ENCODE measurements at regions not wholly inside any gene's neighbourhood (a gene's known extent, or its start where the extent isn't known, plus 50 kb on each side); places are given as distances from the start of the nearest gene placed in this dataset.

DNA sequence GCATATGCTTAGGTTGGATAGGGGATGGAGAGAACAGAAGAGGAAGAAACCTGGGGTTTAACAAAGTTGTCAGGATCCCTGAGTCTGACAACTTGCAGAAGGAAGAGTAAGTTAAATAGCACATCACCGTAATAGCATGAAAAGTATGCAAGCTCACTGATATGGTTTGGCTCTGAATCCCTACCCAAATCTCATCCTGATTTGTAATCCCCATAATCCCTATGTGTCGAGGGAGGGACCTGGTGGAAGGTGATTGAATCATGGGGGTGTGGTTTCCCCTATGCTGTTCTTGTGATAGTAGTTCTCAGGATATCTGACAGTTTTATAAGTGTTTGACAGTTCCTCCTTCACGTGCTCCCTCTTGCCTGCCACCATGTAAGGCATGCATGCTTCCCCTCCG lies 193.3 kb downstream of the PSAT1 start:
- ATAC-seq (no peak), DNase-seq (ENCODE audit: low spot score) (no peak)
- peaks cover 0 to 5% of the 10 kb centered on the region in 2 donors for H3K27me3 Mint-ChIP-seq
- H3K36me3 Mint-ChIP-seq = no peaks in the 10 kb centered on the region
- H3K9me3 Mint-ChIP-seq = peaks cover 5% of the 10 kb centered on the region
- H3K4me3 Mint-ChIP-seq = no peak overlapping the region
- H3K4me1 Mint-ChIP-seq (ENCODE audit: low read depth in 2 of 2) = no peaks in the 10 kb centered on the region
- no peak overlapping the region for H3K27ac Mint-ChIP-seq

DNA sequence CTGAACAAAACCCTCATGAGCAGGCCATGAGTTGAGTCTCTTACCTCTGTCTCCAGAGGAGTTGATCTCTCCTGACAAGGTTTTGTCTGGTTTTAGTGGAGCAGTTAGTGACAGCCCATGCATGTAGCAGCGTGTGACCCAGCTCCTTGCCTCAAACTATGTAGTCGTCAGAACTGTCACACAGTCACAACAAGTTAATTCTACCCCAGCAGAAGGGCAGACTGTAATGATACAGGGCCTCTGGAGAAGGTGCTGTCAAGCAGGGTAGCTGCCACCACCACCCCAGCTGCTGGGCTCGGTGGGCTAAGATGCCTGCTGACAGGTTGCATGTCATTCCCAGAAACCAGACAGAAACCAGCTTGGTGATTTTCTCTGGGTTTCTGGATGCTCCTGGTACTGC lies 194.5 kb downstream of the PSAT1 start:
- Mint-ChIP-seq H3K4me3 (no peak overlapping the region), H3K27ac (no peak overlapping the region), H3K27me3 (peaks cover 0 to 3% of the 10 kb centered on the region in 2 donors), H3K9me3 (peaks cover 5% of the 10 kb centered on the region), H3K36me3 (no peaks in the 10 kb centered on the region), H3K4me1 (ENCODE audit: low read depth in 2 of 2) (no peaks in the 10 kb centered on the region)
- DNase-seq (ENCODE audit: low spot score) (no peak), ATAC-seq (no peak)

DNA sequence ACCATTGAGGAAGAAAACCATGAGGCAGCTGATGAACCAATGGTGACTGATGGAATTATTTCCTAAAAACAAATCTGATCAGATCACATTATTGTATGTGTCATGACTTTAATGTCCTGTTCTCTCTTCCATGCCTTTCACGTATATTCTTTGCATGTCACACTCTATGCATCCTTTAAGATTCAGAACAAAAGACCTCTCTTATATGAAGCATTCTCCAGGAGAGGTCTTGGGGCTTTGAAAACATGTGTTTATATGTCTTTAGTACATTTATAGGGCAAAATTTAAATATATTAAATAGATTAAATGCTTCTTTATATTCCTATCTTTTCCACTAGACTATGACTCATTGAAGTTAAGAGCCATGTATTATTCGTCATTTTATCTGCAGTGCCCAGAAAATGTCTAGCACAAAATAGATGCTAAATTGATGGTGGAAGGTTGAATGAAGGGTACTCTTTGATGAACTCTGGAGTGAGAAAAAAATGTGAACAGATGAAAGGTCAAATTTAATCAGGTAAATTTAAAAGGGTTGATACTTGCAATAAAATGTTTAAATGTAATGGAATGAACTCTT lies 196.3 kb downstream of the PSAT1 start:
- no peaks in the 10 kb centered on the region for H3K4me1 Mint-ChIP-seq (ENCODE audit: low read depth in 2 of 2)
- peaks cover 5% of the 10 kb centered on the region for H3K9me3 Mint-ChIP-seq
- H3K4me3 Mint-ChIP-seq = no peak overlapping the region
- peaks cover 0 to 3% of the 10 kb centered on the region in 2 donors for H3K27me3 Mint-ChIP-seq
- no peaks in the 10 kb centered on the region for H3K36me3 Mint-ChIP-seq
- DNase-seq (ENCODE audit: low spot score) = no peak
- no peak for ATAC-seq
- H3K27ac Mint-ChIP-seq = no peak overlapping the region

DNA sequence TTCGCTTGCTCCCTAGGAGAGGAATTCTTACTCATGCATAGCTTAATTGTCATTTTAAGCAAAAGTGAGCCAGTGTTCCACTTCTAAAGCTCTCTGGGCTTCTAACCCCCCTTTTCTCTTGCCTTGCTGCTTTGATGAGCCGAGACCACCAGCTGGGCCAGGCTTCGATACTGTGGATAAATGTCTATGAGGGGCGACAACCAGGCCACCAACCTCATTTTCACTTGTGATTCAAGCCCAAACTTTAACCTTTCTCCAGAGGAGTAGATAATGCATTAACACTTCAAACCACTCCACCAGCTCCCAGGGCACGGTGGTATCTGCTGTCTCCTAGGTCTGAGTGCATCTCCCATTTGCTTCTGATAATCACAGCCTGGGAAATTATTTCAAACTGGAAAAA lies 205.6 kb downstream of the PSAT1 start:
- no peak for ATAC-seq
- Mint-ChIP-seq H3K27me3 (peaks cover 0 to 4% of the 10 kb centered on the region in 2 donors), H3K27ac (no peak overlapping the region), H3K4me1 (ENCODE audit: low read depth in 2 of 2) (no peaks in the 10 kb centered on the region), H3K9me3 (no peaks in the 10 kb centered on the region), H3K36me3 (no peaks in the 10 kb centered on the region), H3K4me3 (no peak overlapping the region)
- DNase-seq (ENCODE audit: low spot score) = no peak

DNA sequence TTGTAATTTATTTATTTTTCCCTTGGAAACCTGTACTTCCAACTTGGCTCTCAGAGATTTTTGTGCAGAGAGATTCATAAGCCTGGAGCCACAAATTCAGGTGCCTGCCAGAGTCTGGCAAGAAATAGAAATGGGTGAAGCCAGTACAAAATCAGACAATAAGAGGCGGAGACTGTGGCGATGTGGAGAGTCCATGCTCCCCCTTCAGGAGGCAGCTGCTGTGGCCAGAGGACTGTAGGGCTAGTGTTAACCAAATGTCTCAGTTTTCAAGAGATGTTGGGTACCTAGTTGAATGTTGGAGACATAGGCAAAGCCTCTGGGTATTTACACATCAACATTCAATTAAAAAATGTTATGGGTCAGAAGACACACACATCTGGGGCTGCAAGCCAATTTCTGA lies 208.6 kb downstream of the PSAT1 start:
- Mint-ChIP-seq H3K4me1 (ENCODE audit: low read depth in 2 of 2) (no peaks in the 10 kb centered on the region), H3K36me3 (no peaks in the 10 kb centered on the region), H3K27me3 (peaks cover 0 to 4% of the 10 kb centered on the region in 2 donors), H3K9me3 (no peaks in the 10 kb centered on the region), H3K27ac (no peak overlapping the region), H3K4me3 (no peak overlapping the region)
- ATAC-seq (no peak), DNase-seq (ENCODE audit: low spot score) (no peak)

DNA sequence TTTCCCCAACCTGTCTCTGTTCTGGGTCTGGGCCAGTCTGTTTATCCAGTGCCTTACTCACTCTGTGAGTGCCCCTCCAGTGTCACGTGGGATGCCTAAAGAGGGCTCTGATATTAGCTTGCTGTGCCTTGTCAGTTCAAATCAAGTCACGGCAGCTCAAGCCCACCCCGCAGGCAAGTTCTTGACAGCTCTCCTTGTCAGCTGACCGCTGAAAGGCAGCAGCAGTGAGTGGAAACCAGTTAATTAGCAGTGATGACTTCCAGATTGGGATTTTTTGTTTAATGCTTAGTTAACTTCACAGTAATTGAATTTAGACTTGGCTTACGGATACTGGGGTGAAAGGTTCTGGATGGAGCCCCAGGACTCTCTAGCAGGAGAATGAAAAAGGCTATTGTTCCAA lies 210.1 kb downstream of the PSAT1 start:
- Mint-ChIP-seq H3K27ac (no peak overlapping the region), H3K27me3 (peaks cover 0 to 4% of the 10 kb centered on the region in 2 donors), H3K4me1 (ENCODE audit: low read depth in 2 of 2) (no peaks in the 10 kb centered on the region)

DNA sequence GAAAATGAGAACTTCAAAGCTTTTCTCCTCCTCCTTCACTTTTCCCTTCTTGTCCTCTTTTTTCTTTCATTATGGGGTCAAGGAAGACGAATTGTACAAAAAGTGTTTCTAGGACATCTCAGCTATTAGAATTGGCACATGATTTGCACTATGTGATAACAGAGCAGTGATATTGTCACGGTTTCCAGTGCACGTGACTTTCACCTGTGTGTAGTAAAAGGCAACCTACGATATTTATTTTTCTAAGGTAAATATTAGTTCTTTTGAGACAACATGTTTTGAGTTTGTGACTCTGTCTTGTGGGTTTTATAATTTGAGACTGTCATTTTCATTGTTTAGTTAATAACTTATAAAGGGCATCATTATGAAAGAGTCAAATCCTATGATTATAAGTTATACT lies 213.1 kb downstream of the PSAT1 start:
- H3K4me1 Mint-ChIP-seq (ENCODE audit: low read depth in 2 of 2) = no peaks in the 10 kb centered on the region
- DNase-seq (ENCODE audit: low spot score) (no peak), ATAC-seq (no peak)
- H3K27me3 Mint-ChIP-seq = peaks cover 0 to 6% of the 10 kb centered on the region in 2 donors
- H3K9me3 Mint-ChIP-seq = no peaks in the 10 kb centered on the region
- no peak overlapping the region for H3K4me3 Mint-ChIP-seq
- H3K36me3 Mint-ChIP-seq = no peaks in the 10 kb centered on the region
- no peak overlapping the region for H3K27ac Mint-ChIP-seq

More for the DNA sequence above, 210.1 kb downstream of the PSAT1 start:
- H3K36me3 Mint-ChIP-seq = no peaks in the 10 kb centered on the region
- H3K9me3 Mint-ChIP-seq = no peaks in the 10 kb centered on the region
- DNase-seq (ENCODE audit: low spot score) = no peak
- no peak overlapping the region for H3K4me3 Mint-ChIP-seq
- no peak for ATAC-seq

DNA sequence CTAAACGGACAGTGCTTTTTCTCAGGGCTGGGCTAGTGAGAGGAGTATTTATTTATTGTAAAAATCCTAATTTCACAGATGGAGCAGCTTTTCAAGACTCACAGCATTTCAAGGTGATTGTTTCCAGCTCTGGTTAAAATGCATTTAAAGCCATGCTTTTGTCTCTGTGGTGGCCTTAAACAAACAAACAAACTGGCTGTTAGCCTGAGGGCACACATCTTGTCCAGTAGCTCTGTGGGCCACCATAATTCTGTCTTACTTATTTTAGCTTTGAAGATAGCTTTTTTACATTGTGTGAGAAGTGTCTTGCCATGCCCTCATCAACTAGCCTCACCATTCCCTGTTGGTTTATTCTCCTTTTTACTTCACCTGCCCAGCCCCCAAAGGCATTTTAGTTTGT lies 218.2 kb downstream of the PSAT1 start:
- no peak overlapping the region for H3K4me3 Mint-ChIP-seq
- peaks cover 0 to 6% of the 10 kb centered on the region in 2 donors for H3K27me3 Mint-ChIP-seq
- peaks cover 4% of the 10 kb centered on the region for H3K36me3 Mint-ChIP-seq
- DNase-seq (ENCODE audit: low spot score) (no peak), ATAC-seq (no peak)
- H3K4me1 Mint-ChIP-seq (ENCODE audit: low read depth in 2 of 2) = no peaks in the 10 kb centered on the region
- H3K27ac Mint-ChIP-seq = no peak overlapping the region
- peaks cover 7% of the 10 kb centered on the region for H3K9me3 Mint-ChIP-seq

DNA sequence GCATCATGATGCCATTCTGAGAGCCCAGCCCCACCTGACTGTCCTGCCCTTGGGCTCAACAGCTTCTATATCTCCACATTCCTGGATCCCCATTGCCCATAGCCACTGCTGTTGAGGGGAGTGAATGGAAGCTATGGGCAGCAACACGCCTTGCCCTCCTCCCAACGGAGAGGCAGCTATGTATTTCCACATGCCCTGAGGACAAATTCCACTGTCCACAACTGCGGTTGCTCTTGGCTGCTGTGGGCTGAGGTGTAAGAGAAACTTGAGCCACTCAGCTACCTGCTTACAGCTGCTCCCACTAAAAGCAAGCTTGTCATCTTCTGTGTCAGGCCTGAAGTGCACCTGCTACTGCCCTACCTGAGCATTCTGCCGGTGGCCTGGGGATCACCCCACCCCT lies 222.9 kb downstream of the PSAT1 start:
- Mint-ChIP-seq H3K4me3 (no peak overlapping the region), H3K27me3 (no peaks in the 10 kb centered on the region), H3K4me1 (ENCODE audit: low read depth in 2 of 2) (no peaks in the 10 kb centered on the region), H3K27ac (no peak overlapping the region), H3K9me3 (peaks cover 16% of the 10 kb centered on the region), H3K36me3 (peaks cover 17% of the 10 kb centered on the region)
- ATAC-seq (no peak), DNase-seq (ENCODE audit: low spot score) (no peak)

DNA sequence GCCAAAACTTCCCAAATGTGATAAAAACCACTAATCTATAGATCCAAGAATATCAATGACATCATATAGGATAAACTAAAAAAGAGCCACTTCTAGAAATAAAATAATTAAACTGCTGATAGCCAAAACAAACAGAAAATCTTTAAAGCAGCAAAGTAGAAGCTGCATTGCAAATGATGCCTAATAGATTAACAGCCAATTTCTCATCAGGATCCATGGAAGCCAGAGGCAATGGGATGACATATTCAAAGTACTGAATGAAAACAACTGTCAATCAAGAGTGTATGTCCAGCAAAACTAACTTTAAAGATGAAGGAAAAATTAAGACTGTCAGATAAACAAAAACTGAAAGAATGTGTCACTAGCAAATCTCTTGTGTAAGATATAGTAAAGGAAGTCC lies 224.8 kb downstream of the PSAT1 start:
- Mint-ChIP-seq H3K4me3 (no peak overlapping the region), H3K36me3 (peaks cover 12% of the 10 kb centered on the region), H3K27me3 (no peaks in the 10 kb centered on the region), H3K9me3 (peaks cover 12% of the 10 kb centered on the region), H3K4me1 (ENCODE audit: low read depth in 2 of 2) (no peaks in the 10 kb centered on the region), H3K27ac (no peak overlapping the region)
- DNase-seq (ENCODE audit: low spot score) (no peak), ATAC-seq (no peak)

DNA sequence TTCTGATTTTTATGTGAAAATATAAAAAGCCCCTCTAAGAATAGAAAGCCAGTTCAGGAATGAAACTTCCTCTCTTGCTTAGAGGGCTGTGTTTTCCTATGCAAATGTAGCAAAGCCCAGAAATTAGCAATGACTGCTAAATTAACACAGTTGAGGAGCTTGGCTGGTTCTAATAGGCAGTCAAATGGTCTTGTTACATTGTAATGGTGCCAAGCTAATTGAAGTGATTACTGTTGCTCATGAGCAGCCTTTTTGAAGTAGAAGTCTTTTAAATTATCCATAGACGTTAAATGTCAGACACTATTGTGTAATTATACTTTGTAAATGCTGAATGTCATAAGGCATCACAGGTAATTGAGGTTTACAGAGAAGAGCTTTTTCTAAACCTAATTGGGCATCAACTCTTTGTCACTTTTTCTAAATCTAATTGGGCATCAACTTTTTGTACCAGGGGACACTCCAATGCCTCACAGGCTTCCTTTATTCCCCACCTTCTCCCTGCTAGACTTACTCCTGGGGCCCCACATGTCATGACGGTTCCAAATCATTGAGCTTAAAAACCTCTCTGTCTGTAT lies 229.1 kb downstream of the PSAT1 start:
- H3K27me3 Mint-ChIP-seq = no peaks in the 10 kb centered on the region
- ATAC-seq (no peak), DNase-seq (ENCODE audit: low spot score) (no peak)
- H3K4me1 Mint-ChIP-seq (ENCODE audit: low read depth in 2 of 2) = no peaks in the 10 kb centered on the region
- H3K27ac Mint-ChIP-seq = no peak overlapping the region
- peaks cover 5% of the 10 kb centered on the region for H3K9me3 Mint-ChIP-seq
- H3K36me3 Mint-ChIP-seq = peaks cover 4% of the 10 kb centered on the region
- H3K4me3 Mint-ChIP-seq = no peak overlapping the region

DNA sequence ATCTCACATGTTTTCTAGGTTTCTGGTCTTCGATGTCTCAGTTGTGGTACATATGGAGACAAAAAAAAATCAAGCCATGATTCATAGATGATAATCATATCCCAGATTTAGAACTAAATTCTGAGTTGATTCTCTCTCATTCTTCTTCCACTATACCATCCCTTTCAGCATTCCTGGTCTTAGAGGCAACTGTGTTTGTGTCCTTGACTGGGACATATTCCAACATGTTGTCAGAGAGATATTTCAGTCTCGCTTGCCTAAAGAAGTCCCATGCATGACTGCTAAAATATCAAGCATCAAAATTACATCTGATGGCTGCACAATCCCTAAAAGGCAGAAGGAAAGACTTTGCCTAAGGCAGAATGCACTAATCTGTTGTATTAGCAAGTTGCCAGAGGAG lies 236.6 kb downstream of the PSAT1 start:
- DNase-seq (ENCODE audit: low spot score) (no peak), ATAC-seq (no peak)
- H3K27me3 Mint-ChIP-seq = peaks cover 0 to 2% of the 10 kb centered on the region in 2 donors
- no peak overlapping the region for H3K4me3 Mint-ChIP-seq
- no peaks in the 10 kb centered on the region for H3K4me1 Mint-ChIP-seq (ENCODE audit: low read depth in 2 of 2)
- no peaks in the 10 kb centered on the region for H3K9me3 Mint-ChIP-seq
- H3K36me3 Mint-ChIP-seq = no peaks in the 10 kb centered on the region
- H3K27ac Mint-ChIP-seq = no peak overlapping the region

DNA sequence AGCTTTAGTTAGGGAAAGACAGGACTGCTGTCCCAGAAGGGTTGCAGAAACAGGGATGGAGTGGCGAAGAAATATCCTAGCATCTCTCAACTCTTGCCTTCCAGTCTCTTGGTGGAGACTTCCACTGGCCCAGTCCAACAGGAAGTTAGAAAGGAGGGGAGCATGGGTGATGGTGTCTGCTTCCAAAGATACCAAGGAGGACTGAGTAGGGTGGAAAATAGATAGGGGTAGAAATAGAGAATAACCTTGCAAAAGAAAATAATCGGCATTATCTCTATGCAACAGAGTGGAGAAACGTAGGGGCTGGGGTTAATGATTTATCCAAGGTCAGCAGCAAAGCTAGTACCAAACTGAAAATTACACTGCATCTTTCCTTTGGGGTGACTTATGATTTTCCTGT lies 242.3 kb downstream of the PSAT1 start:
- Mint-ChIP-seq H3K9me3 (no peaks in the 10 kb centered on the region), H3K36me3 (no peaks in the 10 kb centered on the region), H3K4me1 (ENCODE audit: low read depth in 2 of 2) (no peaks in the 10 kb centered on the region), H3K4me3 (no peak overlapping the region), H3K27me3 (peaks cover 0 to 12% of the 10 kb centered on the region in 2 donors), H3K27ac (no peak overlapping the region)
- ATAC-seq = no peak
- DNase-seq (ENCODE audit: low spot score) = no peak

DNA sequence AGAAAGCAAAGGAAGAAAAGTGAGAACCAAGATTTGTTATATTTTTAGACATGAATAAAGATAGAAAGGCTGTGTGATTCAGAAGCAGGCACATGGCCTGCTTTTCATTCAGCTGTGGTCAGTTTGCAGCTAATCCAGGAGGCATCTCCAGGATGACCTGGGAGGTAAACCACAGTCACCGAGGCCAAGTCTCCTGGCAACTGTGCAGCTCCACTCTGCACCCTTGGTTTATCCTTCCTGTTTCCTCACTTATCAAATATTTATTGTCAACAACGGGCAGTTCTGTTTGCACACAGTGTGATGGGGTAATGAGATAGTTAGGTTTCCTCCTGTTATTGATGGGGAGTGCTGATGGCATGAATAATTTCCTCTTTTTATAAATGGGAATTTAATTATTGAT lies 243.0 kb downstream of the PSAT1 start:
- Mint-ChIP-seq H3K36me3 (no peaks in the 10 kb centered on the region), H3K27me3 (peaks cover 0 to 12% of the 10 kb centered on the region in 2 donors), H3K4me1 (ENCODE audit: low read depth in 2 of 2) (no peaks in the 10 kb centered on the region), H3K9me3 (no peaks in the 10 kb centered on the region), H3K27ac (no peak overlapping the region), H3K4me3 (no peak overlapping the region)
- DNase-seq (ENCODE audit: low spot score) (no peak), ATAC-seq (no peak)

DNA sequence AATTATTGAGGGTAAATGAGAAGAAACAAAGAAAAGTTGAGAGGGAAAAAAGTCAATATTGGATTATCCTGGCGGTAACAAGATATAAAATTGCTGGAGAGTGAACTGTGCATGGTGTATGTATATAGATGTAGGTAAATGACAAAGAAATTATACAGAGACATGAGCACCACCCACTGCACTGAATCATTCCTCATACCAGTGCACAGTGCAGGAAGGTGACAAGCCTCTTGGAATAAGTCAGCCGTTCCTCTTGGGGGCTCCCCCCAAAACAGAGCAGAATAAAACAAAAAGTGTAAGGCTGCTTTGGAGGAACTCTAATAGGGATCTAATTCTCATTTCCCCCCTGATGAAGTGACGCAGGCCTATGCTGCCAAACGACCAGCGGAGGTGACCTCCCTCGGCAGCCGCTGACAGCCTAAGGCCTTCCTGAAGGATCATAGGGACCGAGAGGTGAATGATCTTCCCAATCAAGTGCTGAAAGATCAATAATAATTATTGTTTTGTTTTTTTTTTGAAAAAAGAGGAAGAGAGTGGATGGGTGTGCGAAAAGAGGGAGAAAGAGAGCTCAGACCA lies 245.0 kb downstream of the PSAT1 start:
- no peaks in the 10 kb centered on the region for H3K4me1 Mint-ChIP-seq (ENCODE audit: low read depth in 2 of 2)
- H3K27ac Mint-ChIP-seq = no peak overlapping the region
- H3K9me3 Mint-ChIP-seq = no peaks in the 10 kb centered on the region
- peaks cover 0 to 12% of the 10 kb centered on the region in 2 donors for H3K27me3 Mint-ChIP-seq
- ATAC-seq (no peak), DNase-seq (ENCODE audit: low spot score) (no peak)
- no peak overlapping the region for H3K4me3 Mint-ChIP-seq
- no peaks in the 10 kb centered on the region for H3K36me3 Mint-ChIP-seq

All from natural killer cell treated with Interleukin-12 subunit alpha and Interleukin-12 subunit beta and Interleukin-15 and Interleukin-18, amount 100 ng/mL, for 72 hours (primary cell).